ENCODE measurements at regions not wholly inside any gene's neighbourhood (a gene's known extent, or its start where the extent isn't known, plus 50 kb on each side); places are given as distances from the start of the nearest gene placed in this dataset.
"Not testable (repeated sequence)": the region's sequence is repeated elsewhere in the genome, so short reads cannot be mapped to it uniquely, and the experiment has no call there.

DNA sequence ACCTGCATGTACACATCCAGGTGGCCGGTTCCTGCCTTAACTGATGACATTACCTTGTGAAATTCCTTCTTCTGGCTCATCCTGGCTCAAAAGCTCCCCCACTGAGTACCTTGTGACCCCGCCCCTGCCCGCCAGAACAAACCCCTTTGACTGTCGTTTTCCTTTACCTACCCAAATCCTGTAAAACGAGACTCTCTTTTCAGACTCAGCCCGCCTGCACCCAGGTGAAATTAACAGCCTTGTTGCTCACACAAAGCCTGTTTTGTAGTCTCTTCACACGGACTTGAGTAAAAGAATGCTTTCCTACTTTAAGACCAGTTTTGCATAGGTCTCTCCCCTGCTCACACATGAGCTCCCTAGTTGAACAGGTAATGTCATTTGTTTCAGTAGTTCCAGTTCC is 667.4 kb upstream of the GBE1 start:
- not testable (repeated sequence) for TF ChIP-seq ZFP30 (CRISPR knock-in tag; IDR thresholded peaks at IDR 0.05); BACH2 (CRISPR knock-in tag; IDR thresholded peaks at IDR 0.05; ENCODE audit: borderline replicate concordance); TOX (CRISPR knock-in tag; IDR thresholded peaks at IDR 0.05; ENCODE audit: borderline replicate concordance); ZC3H10 (CRISPR knock-in tag; IDR thresholded peaks at IDR 0.05)
- TF ChIP-seq, protein P1, sequence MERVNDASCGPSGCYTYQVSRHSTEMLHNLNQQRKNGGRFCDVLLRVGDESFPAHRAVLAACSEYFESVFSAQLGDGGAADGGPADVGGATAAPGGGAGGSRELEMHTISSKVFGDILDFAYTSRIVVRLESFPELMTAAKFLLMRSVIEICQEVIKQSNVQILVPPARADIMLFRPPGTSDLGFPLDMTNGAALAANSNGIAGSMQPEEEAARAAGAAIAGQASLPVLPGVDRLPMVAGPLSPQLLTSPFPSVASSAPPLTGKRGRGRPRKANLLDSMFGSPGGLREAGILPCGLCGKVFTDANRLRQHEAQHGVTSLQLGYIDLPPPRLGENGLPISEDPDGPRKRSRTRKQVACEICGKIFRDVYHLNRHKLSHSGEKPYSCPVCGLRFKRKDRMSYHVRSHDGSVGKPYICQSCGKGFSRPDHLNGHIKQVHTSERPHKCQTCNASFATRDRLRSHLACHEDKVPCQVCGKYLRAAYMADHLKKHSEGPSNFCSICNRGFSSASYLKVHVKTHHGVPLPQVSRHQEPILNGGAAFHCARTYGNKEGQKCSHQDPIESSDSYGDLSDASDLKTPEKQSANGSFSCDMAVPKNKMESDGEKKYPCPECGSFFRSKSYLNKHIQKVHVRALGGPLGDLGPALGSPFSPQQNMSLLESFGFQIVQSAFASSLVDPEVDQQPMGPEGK (CRISPR knock-in tag; IDR thresholded peaks at IDR 0.05; ENCODE audit: borderline replicate concordance): not testable (repeated sequence)
